Right atrium auricular region (tissue), 2 donors: ENCODE measurements at regions not wholly inside any gene's neighbourhood (a gene's known extent, or its start where the extent isn't known, plus 50 kb on each side); places are given as distances from the start of the nearest gene placed in this dataset.

Experiments used
- DNase-seq: peaks from one replicate; pipeline ENCODE4 v3.0.0-alpha.2; 2019; ENCODE audit warnings: low spot score
- H3K27ac ChIP-seq, 2 donors: fragments of 200-600 bp; sonication (generic); 1 replicate in 1 of 2; 2 replicates in 1 of 2; pipeline ENCODE4 v1.5.1; 2016 to 2019
- H3K27me3 ChIP-seq, 2 donors: fragments of 200-600 bp; sonication (generic); one replicate each; pipeline versions ENCODE4 v1.5.1 to v1.6.0; 2017 to 2019
- H3K36me3 ChIP-seq: fragments of 200-600 bp; sonication (generic); one replicate; pipeline ENCODE4 v1.5.1; 2016
- H3K4me1 ChIP-seq, 2 donors: fragments of 200-600 bp; sonication (generic); one replicate each; pipeline versions ENCODE4 v1.5.1 to v1.6.0; 2017 to 2019
- H3K4me3 ChIP-seq, 2 donors: fragments of 200-600 bp; sonication (generic); 1 replicate in 1 of 2; 2 replicates in 1 of 2; pipeline ENCODE4 v1.5.1; 2017 to 2019; ENCODE audit warnings: mild to moderate bottlenecking in 1 of 2, moderate library complexity in 1 of 2
- H3K9me3 ChIP-seq, 2 donors: fragments of 200-600 bp; sonication (generic); one replicate each; pipeline ENCODE4 v1.5.1; 2019
- CTCF ChIP-seq, 2 donors: fragments of 200-600 bp; sonication (generic); IDR thresholded peaks; one replicate each; pipeline ENCODE4 v1.5.1; 2019; ENCODE audit warnings: antibody characterized with exemption in 2 of 2

GRCh38 chr1:195475568-195475967 is 1132.7 kb downstream of the KCNT2 start:
- no peaks in the 10 kb centered on the region for H3K36me3 ChIP-seq
- TF ChIP-seq CTCF (IDR thresholded peaks at IDR 0.05) = no peak
- no peak overlapping the region for H3K27ac ChIP-seq
- H3K4me1 ChIP-seq = no peaks in the 10 kb centered on the region
- DNase-seq = no peak
- H3K9me3 ChIP-seq = peaks cover 0 to 15% of the 10 kb centered on the region in 2 donors
- H3K4me3 ChIP-seq = no peak overlapping the region
- H3K27me3 ChIP-seq = no peaks in the 10 kb centered on the region

- no peak overlapping the region for H3K27ac ChIP-seq
- TF ChIP-seq CTCF (IDR thresholded peaks at IDR 0.05) = no peak
- DNase-seq = no peak
- H3K36me3 ChIP-seq = no peaks in the 10 kb centered on the region
- H3K4me3 ChIP-seq = no peak overlapping the region
- no peaks in the 10 kb centered on the region for H3K4me1 ChIP-seq
- H3K9me3 ChIP-seq = peaks cover 0 to 15% of the 10 kb centered on the region in 2 donors
- H3K27me3 ChIP-seq = no peaks in the 10 kb centered on the region
Measured at GRCh38 chr1:195472291-195472690, 1135.9 kb downstream of the KCNT2 start.

GRCh38 chr1:195466639-195467038 is 1141.6 kb downstream of the KCNT2 start:
- H3K4me3 ChIP-seq = no peak overlapping the region
- no peak overlapping the region for H3K27ac ChIP-seq
- no peak for TF ChIP-seq CTCF (IDR thresholded peaks at IDR 0.05)
- no peaks in the 10 kb centered on the region for H3K27me3 ChIP-seq
- no peak for DNase-seq
- no peaks in the 10 kb centered on the region for H3K36me3 ChIP-seq
- H3K9me3 ChIP-seq = no peaks in the 10 kb centered on the region
- no peaks in the 10 kb centered on the region for H3K4me1 ChIP-seq

GRCh38 chr1:195462646-195463045 is 1145.6 kb downstream of the KCNT2 start:
- Histone ChIP-seq H3K4me3 (no peak overlapping the region), H3K27me3 (no peaks in the 10 kb centered on the region), H3K27ac (no peak overlapping the region), H3K4me1 (no peaks in the 10 kb centered on the region), H3K9me3 (no peaks in the 10 kb centered on the region), H3K36me3 (no peaks in the 10 kb centered on the region)
- DNase-seq = no peak
- no peak for TF ChIP-seq CTCF (IDR thresholded peaks at IDR 0.05)

- Histone ChIP-seq H3K27me3 (no peaks in the 10 kb centered on the region), H3K9me3 (no peaks in the 10 kb centered on the region), H3K27ac (no peak overlapping the region), H3K36me3 (no peaks in the 10 kb centered on the region), H3K4me3 (no peak overlapping the region), H3K4me1 (no peaks in the 10 kb centered on the region)
- DNase-seq = no peak
- TF ChIP-seq CTCF (IDR thresholded peaks at IDR 0.05) = no peak
Measured at GRCh38 chr1:195462152-195462551, 1146.1 kb downstream of the KCNT2 start.

GRCh38 chr1:195458365-195458764 is 1149.9 kb downstream of the KCNT2 start:
- Histone ChIP-seq H3K9me3 (no peaks in the 10 kb centered on the region), H3K27me3 (no peaks in the 10 kb centered on the region), H3K27ac (no peak overlapping the region), H3K36me3 (no peaks in the 10 kb centered on the region), H3K4me1 (no peaks in the 10 kb centered on the region), H3K4me3 (no peak overlapping the region)
- TF ChIP-seq CTCF (IDR thresholded peaks at IDR 0.05) = no peak
- DNase-seq = no peak
